ENCODE measurements at regions not wholly inside any gene's neighbourhood (a gene's known extent, or its start where the extent isn't known, plus 50 kb on each side); places are given as distances from the start of the nearest gene placed in this dataset.

- peaks cover 37% of the 10 kb centered on the region for H3K4me1 ChIP-seq
- intact Hi-C loops (cut with micrococcal nuclease), result no loop called here
- H3K27ac ChIP-seq (replicated peaks), result no peak overlapping the region
- H3K9me3 ChIP-seq (replicated peaks), result no peaks in the 10 kb centered on the region
- DNase-seq, result no peak
- no peaks in the 10 kb centered on the region for H3K27me3 ChIP-seq (ENCODE audit: low read depth)
- H3K36me3 ChIP-seq, result peaks cover 29% of the 10 kb centered on the region
- no peak overlapping the region for H3K4me3 ChIP-seq
- TF ChIP-seq, protein P1, sequence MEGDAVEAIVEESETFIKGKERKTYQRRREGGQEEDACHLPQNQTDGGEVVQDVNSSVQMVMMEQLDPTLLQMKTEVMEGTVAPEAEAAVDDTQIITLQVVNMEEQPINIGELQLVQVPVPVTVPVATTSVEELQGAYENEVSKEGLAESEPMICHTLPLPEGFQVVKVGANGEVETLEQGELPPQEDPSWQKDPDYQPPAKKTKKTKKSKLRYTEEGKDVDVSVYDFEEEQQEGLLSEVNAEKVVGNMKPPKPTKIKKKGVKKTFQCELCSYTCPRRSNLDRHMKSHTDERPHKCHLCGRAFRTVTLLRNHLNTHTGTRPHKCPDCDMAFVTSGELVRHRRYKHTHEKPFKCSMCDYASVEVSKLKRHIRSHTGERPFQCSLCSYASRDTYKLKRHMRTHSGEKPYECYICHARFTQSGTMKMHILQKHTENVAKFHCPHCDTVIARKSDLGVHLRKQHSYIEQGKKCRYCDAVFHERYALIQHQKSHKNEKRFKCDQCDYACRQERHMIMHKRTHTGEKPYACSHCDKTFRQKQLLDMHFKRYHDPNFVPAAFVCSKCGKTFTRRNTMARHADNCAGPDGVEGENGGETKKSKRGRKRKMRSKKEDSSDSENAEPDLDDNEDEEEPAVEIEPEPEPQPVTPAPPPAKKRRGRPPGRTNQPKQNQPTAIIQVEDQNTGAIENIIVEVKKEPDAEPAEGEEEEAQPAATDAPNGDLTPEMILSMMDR (IDR thresholded peaks at IDR 0.05; ENCODE audit: borderline replicate concordance), result no peak
Measured at GRCh38 chr15:62823561-62823960, 219.0 kb upstream of the TPM1 start.

- peaks cover 27% of the 10 kb centered on the region for H3K36me3 ChIP-seq
- peaks cover 35% of the 10 kb centered on the region for H3K4me1 ChIP-seq
- intact Hi-C loops (cut with micrococcal nuclease), result no loop called here
- no peaks in the 10 kb centered on the region for H3K9me3 ChIP-seq (replicated peaks)
- no peaks in the 10 kb centered on the region for H3K27me3 ChIP-seq (ENCODE audit: low read depth)
- no peak overlapping the region for H3K4me3 ChIP-seq
- TF ChIP-seq, protein P1 (IDR thresholded peaks at IDR 0.05; ENCODE audit: borderline replicate concordance), result no peak
- no peak for DNase-seq
- no peak overlapping the region for H3K27ac ChIP-seq (replicated peaks)
Measured at GRCh38 chr15:62824111-62825015, 218.2 kb upstream of the TPM1 start.

GRCh38 chr15:62825191-62825590, 217.4 kb upstream of the TPM1 start:
- Histone ChIP-seq H3K4me1 (peaks cover 35% of the 10 kb centered on the region), H3K4me3 (no peak overlapping the region), H3K9me3 (replicated peaks) (no peaks in the 10 kb centered on the region), H3K27ac (replicated peaks) (no peak overlapping the region), H3K36me3 (peaks cover 19% of the 10 kb centered on the region), H3K27me3 (ENCODE audit: low read depth) (no peaks in the 10 kb centered on the region)
- intact Hi-C loops (cut with micrococcal nuclease), result no loop called here
- TF ChIP-seq, protein P1 (IDR thresholded peaks at IDR 0.05; ENCODE audit: borderline replicate concordance), result no peak
- DNase-seq, result no peak

GRCh38 chr15:62826561-62826960, 216.0 kb upstream of the TPM1 start:
- Histone ChIP-seq H3K36me3 (peaks cover 10% of the 10 kb centered on the region), H3K9me3 (replicated peaks) (no peaks in the 10 kb centered on the region)
- intact Hi-C loops (cut with micrococcal nuclease), result no loop called here

GRCh38 chr15:62828364-62828763, 214.2 kb upstream of the TPM1 start:
- no peaks in the 10 kb centered on the region for H3K36me3 ChIP-seq
- no peak for DNase-seq
- TF ChIP-seq, protein P1 (IDR thresholded peaks at IDR 0.05; ENCODE audit: borderline replicate concordance), result no peak
- no peaks in the 10 kb centered on the region for H3K9me3 ChIP-seq (replicated peaks)
- intact Hi-C loops (cut with micrococcal nuclease), result no loop called here
- no peak overlapping the region for H3K4me3 ChIP-seq
- H3K27ac ChIP-seq (replicated peaks), result no peak overlapping the region
- H3K27me3 ChIP-seq (ENCODE audit: low read depth), result no peaks in the 10 kb centered on the region
- H3K4me1 ChIP-seq, result peaks cover 22% of the 10 kb centered on the region

More at GRCh38 chr15:62826561-62826960, 216.0 kb upstream of the TPM1 start:
- TF ChIP-seq, protein P1 (IDR thresholded peaks at IDR 0.05; ENCODE audit: borderline replicate concordance), result no peak
- H3K4me1 ChIP-seq, result peaks cover 29% of the 10 kb centered on the region
- no peaks in the 10 kb centered on the region for H3K27me3 ChIP-seq (ENCODE audit: low read depth)
- H3K27ac ChIP-seq (replicated peaks), result no peak overlapping the region
- no peak for DNase-seq
- H3K4me3 ChIP-seq, result no peak overlapping the region
